VCaP (cell line): ENCODE measurements at regions not wholly inside any gene's neighbourhood (a gene's known extent, or its start where the extent isn't known, plus 50 kb on each side); places are given as distances from the start of the nearest gene placed in this dataset.
"Not testable (repeated sequence)": the region's sequence is repeated elsewhere in the genome, so short reads cannot be mapped to it uniquely, and the experiment has no call there.

Source experiments
- H3K27ac ChIP-seq: fragments of 450-650 bp; 2 replicates; pipeline ENCODE4 v1.5.1; 2017
- CTCF ChIP-seq: fragments of 450-650 bp; conservative IDR thresholded peaks from 2 replicates; pipeline ENCODE4 v1.5.1; 2017; ENCODE audit warnings: mild to moderate bottlenecking, moderate library complexity

DNA sequence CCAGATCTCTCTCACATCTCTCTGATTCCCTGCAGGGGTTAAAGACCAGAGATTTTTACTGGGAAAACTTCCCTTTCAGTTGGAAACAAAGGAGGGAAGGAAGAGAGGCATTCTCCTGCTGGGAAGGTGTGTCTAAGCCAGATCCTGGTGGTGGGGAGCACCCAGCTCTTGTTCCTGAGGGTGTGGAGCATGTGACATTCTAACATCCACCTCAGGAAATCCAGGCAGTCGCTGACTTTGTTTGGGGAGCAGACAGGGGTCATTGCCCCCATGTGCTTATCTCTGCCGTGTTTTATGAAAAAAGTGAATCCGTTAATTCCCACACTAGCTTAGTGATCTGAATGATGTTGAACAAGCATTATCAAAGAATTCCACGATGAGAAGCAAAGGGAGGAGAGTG is 431.7 kb upstream of the AMELY start:
- 0 out of 2 replicates have a peak overlapping the region, but pooled peaks have one; percentile 71 for H3K27ac ChIP-seq
- no peak for TF ChIP-seq CTCF

- not testable (repeated sequence) for H3K27ac ChIP-seq
Observed at GRCh38 chrY:7342732-7343131, 431.2 kb upstream of the AMELY start.

- H3K27ac ChIP-seq, result no peak overlapping the region
- TF ChIP-seq CTCF, result no peak
Observed at GRCh38 chrY:7339391-7340087, 428.0 kb upstream of the AMELY start.

DNA sequence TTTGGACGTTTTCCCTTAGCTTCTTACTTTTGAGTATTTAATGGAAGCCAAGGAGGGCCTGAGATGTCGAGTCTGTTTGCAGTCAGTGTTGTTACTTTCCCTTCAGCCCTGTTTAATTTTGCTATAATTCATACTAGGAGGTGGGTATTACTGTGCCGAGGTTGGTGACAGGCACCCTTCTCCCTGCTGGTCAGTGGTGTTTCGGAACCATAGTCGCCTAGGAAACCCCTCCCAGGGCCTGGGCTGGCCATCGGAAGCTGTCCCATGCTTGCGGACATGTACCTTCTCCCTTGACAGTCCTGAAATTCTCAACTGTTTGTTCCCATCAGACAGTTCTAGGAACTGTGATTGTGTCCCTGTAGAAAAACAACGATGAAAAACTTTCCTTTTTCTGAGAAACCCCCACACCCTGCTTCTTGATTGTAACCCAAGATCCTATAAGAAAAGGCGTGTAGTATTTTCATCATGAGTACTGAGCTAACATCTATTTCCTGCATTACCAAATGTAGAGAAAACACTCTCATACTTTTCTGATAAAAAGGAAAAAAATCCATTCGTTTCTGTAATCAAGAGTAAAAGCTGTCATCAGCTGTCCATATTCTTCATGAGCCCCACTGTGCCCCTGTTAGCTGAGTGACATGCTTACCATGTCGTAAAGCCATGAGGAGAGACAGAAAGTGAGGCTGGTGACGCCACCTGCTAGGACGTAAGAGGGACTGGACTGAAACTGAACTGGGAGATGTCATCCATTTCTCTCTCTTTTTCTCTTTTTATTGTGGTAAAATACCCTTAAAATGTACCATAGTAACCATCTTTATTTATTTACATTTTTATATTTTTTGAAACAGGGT is 424.7 kb upstream of the AMELY start:
- no peak overlapping the region for H3K27ac ChIP-seq
- no peak for TF ChIP-seq CTCF

DNA sequence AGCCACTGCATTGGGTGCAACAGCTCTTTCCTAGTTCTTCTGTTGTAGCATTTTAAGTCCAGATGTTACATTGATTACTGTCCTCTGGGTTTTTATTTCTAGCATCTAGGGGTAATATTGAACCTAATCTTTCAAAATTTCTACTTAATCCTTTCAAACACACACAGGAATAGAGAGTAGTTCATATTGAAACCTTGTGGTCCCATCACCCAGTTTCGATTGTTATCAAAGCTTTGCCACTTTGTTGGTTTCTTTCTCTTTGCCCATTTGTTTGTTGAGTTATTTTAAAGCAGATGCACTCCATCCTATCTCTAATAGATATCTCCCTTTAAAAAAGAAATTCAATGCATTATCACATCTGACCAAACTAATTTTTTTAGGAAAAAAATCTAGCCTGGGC is 422.9 kb upstream of the AMELY start:
- TF ChIP-seq CTCF, result no peak
- no peak overlapping the region for H3K27ac ChIP-seq

DNA sequence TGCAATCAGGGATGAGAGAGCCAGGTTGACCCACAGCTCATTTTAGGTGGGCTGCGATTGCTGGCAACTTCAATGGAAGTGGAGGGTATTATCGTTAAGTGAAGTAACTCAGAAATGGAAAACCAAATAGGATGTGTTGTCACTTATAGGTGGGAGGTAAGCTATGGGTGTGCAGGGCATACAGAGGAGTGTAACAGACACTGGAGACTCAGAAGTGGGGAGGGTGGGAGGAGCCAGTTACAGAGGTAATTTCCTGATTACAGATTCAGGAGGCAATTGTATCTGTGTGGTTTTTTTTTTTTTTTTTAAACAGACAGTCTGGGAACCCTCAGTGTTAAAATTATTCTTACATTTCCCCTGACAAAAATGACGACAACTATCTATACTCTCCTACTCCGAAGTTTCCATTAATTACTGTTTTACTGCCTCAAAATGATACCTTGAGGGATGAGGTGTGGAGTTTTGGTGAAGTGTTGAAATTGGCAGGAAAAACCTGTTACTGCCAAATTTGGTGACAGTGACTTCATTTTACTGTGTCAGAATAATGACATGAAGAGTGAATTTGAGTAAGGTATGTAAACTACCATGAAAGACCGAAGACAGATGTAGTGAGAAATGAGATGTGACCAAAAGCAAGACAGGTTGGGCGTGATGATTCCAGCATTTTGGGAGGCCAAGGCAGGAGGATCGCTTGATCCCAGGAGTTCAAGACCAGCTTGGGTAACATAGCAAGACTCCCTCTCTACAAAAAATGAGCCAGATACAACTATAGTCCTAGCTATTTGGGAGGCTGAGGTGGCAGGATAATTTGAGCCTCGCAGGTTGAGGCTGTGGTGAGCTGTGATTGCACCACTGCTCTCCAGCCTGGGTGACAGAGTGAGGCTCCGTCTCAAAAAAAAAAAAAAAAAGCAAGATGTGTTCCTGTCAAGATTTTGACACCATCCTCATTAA is 415.0 kb upstream of the AMELY start:
- TF ChIP-seq CTCF, result no peak
- H3K27ac ChIP-seq, result no peak overlapping the region

DNA sequence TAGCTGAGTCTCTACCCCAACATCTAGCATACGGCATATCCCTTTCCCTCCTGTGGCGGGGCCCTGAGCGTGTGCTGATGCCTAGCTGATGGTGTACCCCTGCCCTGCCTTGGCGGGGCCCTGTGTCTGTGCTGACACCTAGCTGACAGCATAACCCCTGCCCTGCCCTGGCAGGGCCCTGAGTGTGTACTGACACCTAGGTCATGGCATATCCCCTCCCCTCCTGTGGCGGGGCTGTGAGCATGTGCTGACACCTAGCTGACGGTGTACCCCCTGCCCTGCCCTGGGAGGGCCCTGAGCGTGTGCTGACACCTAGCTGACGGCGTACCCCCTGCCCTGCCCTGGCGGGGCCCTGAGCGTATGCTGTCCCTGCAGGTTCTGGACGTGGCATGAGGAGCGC is 414.0 kb upstream of the AMELY start:
- TF ChIP-seq CTCF, result no peak

More for the DNA sequence above, 414.0 kb upstream of the AMELY start:
- H3K27ac ChIP-seq, result no peak overlapping the region
